ENCODE measurements at regions not wholly inside any gene's neighbourhood (a gene's known extent, or its start where the extent isn't known, plus 50 kb on each side); places are given as distances from the start of the nearest gene placed in this dataset.

- ChIA-PET CTCF (interaction anchor here (1.0 to 1.2 kb wide), 2 partner anchors 9 to 16 kb away, joined by 3 read pairs; no protein-coding TSS in a partner anchor), POLR2A (no interaction called here)
- no peak for TF ChIP-seq CTCF (IDR thresholded peaks at IDR 0.05)
- ATAC-seq, result no peak
- no peak overlapping the region for H3K27ac Mint-ChIP-seq
- no peak for DNase-seq
- no peaks in the 10 kb centered on the region for H3K27me3 Mint-ChIP-seq
- no peaks in the 10 kb centered on the region for H3K9me3 Mint-ChIP-seq
- H3K4me3 Mint-ChIP-seq, result no peak overlapping the region
- H3K36me3 Mint-ChIP-seq (ENCODE audit: low read depth), result no peaks in the 10 kb centered on the region
- intact Hi-C loops (cut with micrococcal nuclease), result no loop called here
- peaks cover under 1% of the 10 kb centered on the region for H3K4me1 Mint-ChIP-seq (ENCODE audit: low read depth)
Measured at GRCh38 chrX:69110116-69110530, 55.1 kb downstream of the PJA1 start.

GRCh38 chrX:69109706-69110105 lies 55.5 kb downstream of the PJA1 start:
- Mint-ChIP-seq H3K27ac (no peak overlapping the region), H3K27me3 (no peaks in the 10 kb centered on the region), H3K36me3 (ENCODE audit: low read depth) (no peaks in the 10 kb centered on the region), H3K9me3 (no peaks in the 10 kb centered on the region), H3K4me1 (ENCODE audit: low read depth) (no peaks in the 10 kb centered on the region), H3K4me3 (no peak overlapping the region)
- ATAC-seq (no peak), DNase-seq (no peak)
- ChIA-PET CTCF (no interaction called here), POLR2A (no interaction called here)
- no peak for TF ChIP-seq CTCF (IDR thresholded peaks at IDR 0.05)
- intact Hi-C loops (cut with micrococcal nuclease), result no loop called here

GRCh38 chrX:69109036-69109663 lies 56.1 kb downstream of the PJA1 start:
- no peaks in the 10 kb centered on the region for H3K9me3 Mint-ChIP-seq
- H3K4me1 Mint-ChIP-seq (ENCODE audit: low read depth), result no peaks in the 10 kb centered on the region
- TF ChIP-seq CTCF (IDR thresholded peaks at IDR 0.05), result no peak
- no peaks in the 10 kb centered on the region for H3K36me3 Mint-ChIP-seq (ENCODE audit: low read depth)
- H3K27me3 Mint-ChIP-seq, result no peaks in the 10 kb centered on the region
- POLR2A ChIA-PET, result no interaction called here
- CTCF ChIA-PET, result no interaction called here
- no peak for DNase-seq
- no peak overlapping the region for H3K27ac Mint-ChIP-seq
- H3K4me3 Mint-ChIP-seq, result no peak overlapping the region
- ATAC-seq, result no peak
- intact Hi-C loops (cut with micrococcal nuclease), result no loop called here

- Mint-ChIP-seq H3K4me1 (ENCODE audit: low read depth) (no peaks in the 10 kb centered on the region), H3K4me3 (no peak overlapping the region), H3K9me3 (no peaks in the 10 kb centered on the region), H3K36me3 (ENCODE audit: low read depth) (no peaks in the 10 kb centered on the region), H3K27ac (no peak overlapping the region), H3K27me3 (no peaks in the 10 kb centered on the region)
- intact Hi-C loops (cut with micrococcal nuclease), result no loop called here
- no peak for TF ChIP-seq CTCF (IDR thresholded peaks at IDR 0.05)
- CTCF ChIA-PET, result interaction anchor here (1.2 kb wide), 1 partner anchor 14 kb away, joined by 6 read pairs; no protein-coding TSS in a partner anchor
- ATAC-seq (no peak), DNase-seq (no peak)
- POLR2A ChIA-PET, result no interaction called here
Measured at GRCh38 chrX:69107747-69108401, 57.4 kb downstream of the PJA1 start.

GRCh38 chrX:69107231-69107739 lies 58.0 kb downstream of the PJA1 start:
- DNase-seq (no peak), ATAC-seq (no peak)
- Mint-ChIP-seq H3K4me3 (no peak overlapping the region), H3K27ac (no peak overlapping the region), H3K27me3 (no peaks in the 10 kb centered on the region), H3K4me1 (ENCODE audit: low read depth) (no peaks in the 10 kb centered on the region), H3K9me3 (no peaks in the 10 kb centered on the region), H3K36me3 (ENCODE audit: low read depth) (no peaks in the 10 kb centered on the region)
- intact Hi-C loops (cut with micrococcal nuclease), result no loop called here
- ChIA-PET CTCF (interaction anchor here (1.2 kb wide), 1 partner anchor 13 kb away, joined by 6 read pairs; no protein-coding TSS in a partner anchor), POLR2A (no interaction called here)
- TF ChIP-seq CTCF (IDR thresholded peaks at IDR 0.05), result no peak

Data from activated CD8-positive, alpha-beta T cell treated with anti-CD3 and anti-CD28 coated beads for 36 hours (primary cell).